PFSK-1 (cell line): ENCODE measurements at regions not wholly inside any gene's neighbourhood (a gene's known extent, or its start where the extent isn't known, plus 50 kb on each side); places are given as distances from the start of the nearest gene placed in this dataset.

ENCODE experiments used
- POLR2AphosphoS5 ChIP-seq: IDR thresholded peaks from 2 replicates; pipeline ENCODE4 v1.6.1; 2012; ENCODE audit warnings: low read depth, mild to moderate bottlenecking, control low read depth, low read length, moderate library complexity
- SIN3A ChIP-seq: IDR thresholded peaks from 2 replicates; pipeline ENCODE4 v1.6.1; 2012; ENCODE audit warnings: mild to moderate bottlenecking, low read length, moderate library complexity, borderline replicate concordance; ENCODE audit not compliant: insufficient read depth
- TAF1 ChIP-seq: IDR thresholded peaks from 2 replicates; pipeline ENCODE4 v1.6.1; 2012; ENCODE audit warnings: low read length, control low read depth, borderline replicate concordance; ENCODE audit not compliant: insufficient read depth
- TF ChIP-seq, protein P1 (sequence below), 2 experiments: IDR thresholded peaks; 2 replicates each; pipeline versions ENCODE4 v1.6.1 to v1.8.0; 2011 to 2012; ENCODE audit warnings: low read depth in 2 of 2, low read length in 2 of 2, control low read depth in 1 of 2, inconsistent platforms in 1 of 2, mild to moderate bottlenecking in 1 of 2, moderate library complexity in 1 of 2; ENCODE audit not compliant: insufficient read depth in 1 of 2

DNA sequence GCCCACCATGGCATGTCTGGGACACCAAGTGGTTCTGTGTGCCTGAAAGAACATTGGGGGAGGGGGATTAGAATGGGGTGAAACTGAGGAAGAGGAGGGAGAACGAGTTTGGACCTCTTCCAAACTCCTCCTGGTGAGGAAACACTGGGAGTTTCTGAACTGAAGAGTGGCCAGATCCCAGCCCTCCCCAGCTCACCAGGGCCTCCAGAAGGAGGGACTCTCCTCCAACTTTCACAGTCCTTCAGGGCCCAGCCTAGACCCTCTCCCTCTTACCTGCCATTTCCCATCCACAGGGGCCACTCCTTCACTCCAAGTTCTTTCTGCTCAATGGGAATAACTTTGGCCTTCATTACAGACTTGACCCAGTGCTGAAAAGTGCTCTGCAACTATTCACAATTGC lies 132.0 kb upstream of the FOXK1 start:
- TF ChIP-seq TAF1 (no peak), POLR2AphosphoS5 (no peak), SIN3A (no peak)
- TF ChIP-seq, protein P1, sequence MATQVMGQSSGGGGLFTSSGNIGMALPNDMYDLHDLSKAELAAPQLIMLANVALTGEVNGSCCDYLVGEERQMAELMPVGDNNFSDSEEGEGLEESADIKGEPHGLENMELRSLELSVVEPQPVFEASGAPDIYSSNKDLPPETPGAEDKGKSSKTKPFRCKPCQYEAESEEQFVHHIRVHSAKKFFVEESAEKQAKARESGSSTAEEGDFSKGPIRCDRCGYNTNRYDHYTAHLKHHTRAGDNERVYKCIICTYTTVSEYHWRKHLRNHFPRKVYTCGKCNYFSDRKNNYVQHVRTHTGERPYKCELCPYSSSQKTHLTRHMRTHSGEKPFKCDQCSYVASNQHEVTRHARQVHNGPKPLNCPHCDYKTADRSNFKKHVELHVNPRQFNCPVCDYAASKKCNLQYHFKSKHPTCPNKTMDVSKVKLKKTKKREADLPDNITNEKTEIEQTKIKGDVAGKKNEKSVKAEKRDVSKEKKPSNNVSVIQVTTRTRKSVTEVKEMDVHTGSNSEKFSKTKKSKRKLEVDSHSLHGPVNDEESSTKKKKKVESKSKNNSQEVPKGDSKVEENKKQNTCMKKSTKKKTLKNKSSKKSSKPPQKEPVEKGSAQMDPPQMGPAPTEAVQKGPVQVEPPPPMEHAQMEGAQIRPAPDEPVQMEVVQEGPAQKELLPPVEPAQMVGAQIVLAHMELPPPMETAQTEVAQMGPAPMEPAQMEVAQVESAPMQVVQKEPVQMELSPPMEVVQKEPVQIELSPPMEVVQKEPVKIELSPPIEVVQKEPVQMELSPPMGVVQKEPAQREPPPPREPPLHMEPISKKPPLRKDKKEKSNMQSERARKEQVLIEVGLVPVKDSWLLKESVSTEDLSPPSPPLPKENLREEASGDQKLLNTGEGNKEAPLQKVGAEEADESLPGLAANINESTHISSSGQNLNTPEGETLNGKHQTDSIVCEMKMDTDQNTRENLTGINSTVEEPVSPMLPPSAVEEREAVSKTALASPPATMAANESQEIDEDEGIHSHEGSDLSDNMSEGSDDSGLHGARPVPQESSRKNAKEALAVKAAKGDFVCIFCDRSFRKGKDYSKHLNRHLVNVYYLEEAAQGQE (IDR thresholded peaks at IDR 0.05; ENCODE audit: insufficient read depth in 1 of 2, low read depth in 2 of 2, low read length in 2 of 2) = no peak
